Caco-2 (cell line): ENCODE measurements at regions not wholly inside any gene's neighbourhood (a gene's known extent, or its start where the extent isn't known, plus 50 kb on each side); places are given as distances from the start of the nearest gene placed in this dataset.
"Not testable (repeated sequence)": the region's sequence is repeated elsewhere in the genome, so short reads cannot be mapped to it uniquely, and the experiment has no call there.

ENCODE experiments used
- BruUV-seq: library from RNA; stranded (reverse); fragments of 400-500 nt; replicated peaks from 2 replicates; lab custom pipeline; 2021; lab: Mats Ljungman, UMichigan
- CTCF ChIA-PET: fragments of 300-600 bp; sonication (Branson Sonifier 250); formaldehyde crosslinking; loops from one replicate; lab custom pipeline; 2022; ENCODE audit warnings: antibody characterized with exemption; lab: Charles Lee
- POLR2A ChIA-PET: fragments of 300-600 bp; sonication (Branson Sonifier 250); formaldehyde crosslinking; loops from one replicate; lab custom pipeline; 2022; ENCODE audit warnings: antibody characterized with exemption; lab: Charles Lee
- DNase-seq, 2 experiments: peaks; one replicate each; pipeline versions ENCODE4 v3.0.0 to v3.0.0-alpha.2; 2020 to 2022
- H3K27me3 ChIP-seq: replicated peaks from 2 replicates; pipeline ENCODE4 v1.6.0; 2011; ENCODE audit warnings: low read length; ENCODE audit not compliant: control insufficient read depth, insufficient read depth
- H3K36me3 ChIP-seq: 2 replicates; pipeline ENCODE4 v1.5.1; 2011; ENCODE audit warnings: low read length; ENCODE audit not compliant: control insufficient read depth, insufficient read depth
- H3K4me1 ChIP-seq: fragments of 250-450 bp; sonication (Bioruptor Pico); 2 replicates; pipeline ENCODE4 v1.5.1; 2020; ENCODE audit warnings: mild to moderate bottlenecking
- H3K4me3 ChIP-seq: 2 replicates; pipeline ENCODE4 v1.5.1; 2011; ENCODE audit warnings: low read depth, mild to moderate bottlenecking, control low read depth, low read length
- H3K9me3 ChIP-seq: fragments of 250-450 bp; sonication (Bioruptor Pico); 2 replicates; pipeline ENCODE4 v1.5.1; 2020; ENCODE audit warnings: mild to moderate bottlenecking, moderate library complexity
- H3K27ac Mint-ChIP-seq: one replicate; pipeline ENCODE4 v1.8.0; 2022; ENCODE audit warnings: mixed read lengths; ENCODE audit not compliant: unreplicated experiment
- H3K27me3 Mint-ChIP-seq: one replicate; pipeline ENCODE4 v1.8.0; 2022; ENCODE audit warnings: mixed read lengths; ENCODE audit not compliant: insufficient read depth, unreplicated experiment
- H3K36me3 Mint-ChIP-seq: one replicate; pipeline ENCODE4 v1.8.0; 2022; ENCODE audit warnings: mild to moderate bottlenecking, mixed read lengths; ENCODE audit not compliant: insufficient read depth, unreplicated experiment
- H3K4me1 Mint-ChIP-seq: one replicate; pipeline ENCODE4 v1.8.0; 2022; ENCODE audit warnings: low read depth, mixed read lengths; ENCODE audit not compliant: unreplicated experiment
- H3K4me3 Mint-ChIP-seq: one replicate; pipeline ENCODE4 v1.8.0; 2022; ENCODE audit warnings: mild to moderate bottlenecking, moderate library complexity, mixed read lengths; ENCODE audit not compliant: unreplicated experiment
- H3K9me3 Mint-ChIP-seq: one replicate; pipeline ENCODE4 v1.8.0; 2022; ENCODE audit warnings: mixed read lengths; ENCODE audit not compliant: unreplicated experiment
- intact Hi-C: fragments of 100-400 bp; cut with micrococcal nuclease; formaldehyde crosslinking; loops from one replicate; pipeline ENCODE4 v1.10.0; 2022; ENCODE audit not compliant: unreplicated experiment
- TF ChIP-seq, protein P1 (sequence below), 2 experiments: fragments of 200-600 bp in 1 of 2; IDR thresholded peaks; 1 replicate in 1 of 2; 2 replicates in 1 of 2; pipeline versions ENCODE4 v1.5.1 to v1.8.0; 2011 to 2022; ENCODE audit warnings: antibody characterized with exemption in 1 of 2, control low read depth in 1 of 2, inconsistent platforms in 1 of 2, low read depth in 1 of 2, low read length in 1 of 2, mild to moderate bottlenecking in 1 of 2, moderate library complexity in 1 of 2; ENCODE audit not compliant: insufficient read depth in 1 of 2, severe bottlenecking in 1 of 2, unreplicated experiment in 1 of 2

DNA sequence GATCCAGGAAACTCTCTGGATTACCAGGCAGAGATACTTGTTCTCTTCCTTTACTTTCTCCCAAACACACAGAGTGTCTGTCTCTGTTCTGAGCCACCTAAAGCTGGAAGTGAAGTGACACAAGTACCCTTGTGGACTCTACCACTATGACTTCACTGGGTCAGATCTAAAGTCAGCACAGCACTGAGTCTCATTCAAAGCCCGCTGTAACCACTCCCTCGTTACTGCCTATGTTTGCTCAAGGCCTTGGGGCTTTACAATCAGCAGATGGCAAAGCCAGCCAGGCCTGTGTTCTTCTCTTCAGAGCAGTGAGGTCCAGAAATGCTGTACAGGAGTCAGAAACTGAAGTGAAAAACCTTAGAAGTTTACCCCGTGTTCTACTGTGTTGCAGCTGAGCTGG is 588.3 kb upstream of the SEMA6D start:
- Mint-ChIP-seq H3K27me3 (no peaks in the 10 kb centered on the region), H3K27ac (no peak overlapping the region), H3K9me3 (peaks cover 11% of the 10 kb centered on the region), H3K36me3 (no peaks in the 10 kb centered on the region), H3K4me1 (peaks cover 7% of the 10 kb centered on the region), H3K4me3 (no peak overlapping the region)
- H3K9me3 ChIP-seq, result peaks cover 6% of the 10 kb centered on the region; the same call in 1 of the 2 replicates
- DNase-seq, result no peak
- H3K36me3 ChIP-seq, result no peaks in the 10 kb centered on the region
- no peak overlapping the region for H3K4me3 ChIP-seq
- H3K4me1 ChIP-seq, result peaks cover 4% of the 10 kb centered on the region; the same call in 1 of the 2 replicates
- TF ChIP-seq, protein P1, sequence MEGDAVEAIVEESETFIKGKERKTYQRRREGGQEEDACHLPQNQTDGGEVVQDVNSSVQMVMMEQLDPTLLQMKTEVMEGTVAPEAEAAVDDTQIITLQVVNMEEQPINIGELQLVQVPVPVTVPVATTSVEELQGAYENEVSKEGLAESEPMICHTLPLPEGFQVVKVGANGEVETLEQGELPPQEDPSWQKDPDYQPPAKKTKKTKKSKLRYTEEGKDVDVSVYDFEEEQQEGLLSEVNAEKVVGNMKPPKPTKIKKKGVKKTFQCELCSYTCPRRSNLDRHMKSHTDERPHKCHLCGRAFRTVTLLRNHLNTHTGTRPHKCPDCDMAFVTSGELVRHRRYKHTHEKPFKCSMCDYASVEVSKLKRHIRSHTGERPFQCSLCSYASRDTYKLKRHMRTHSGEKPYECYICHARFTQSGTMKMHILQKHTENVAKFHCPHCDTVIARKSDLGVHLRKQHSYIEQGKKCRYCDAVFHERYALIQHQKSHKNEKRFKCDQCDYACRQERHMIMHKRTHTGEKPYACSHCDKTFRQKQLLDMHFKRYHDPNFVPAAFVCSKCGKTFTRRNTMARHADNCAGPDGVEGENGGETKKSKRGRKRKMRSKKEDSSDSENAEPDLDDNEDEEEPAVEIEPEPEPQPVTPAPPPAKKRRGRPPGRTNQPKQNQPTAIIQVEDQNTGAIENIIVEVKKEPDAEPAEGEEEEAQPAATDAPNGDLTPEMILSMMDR (IDR thresholded peaks at IDR 0.05; ENCODE audit: insufficient read depth in 1 of 2, low read depth in 1 of 2, low read length in 1 of 2, severe bottlenecking in 1 of 2, unreplicated experiment in 1 of 2), result no peak
- intact Hi-C loops, result no loop called here
- POLR2A ChIA-PET, result no interaction called here
- H3K27me3 ChIP-seq, result no peaks in the 10 kb centered on the region
- CTCF ChIA-PET, result no interaction called here
- no TSS peak for BruUV-seq

DNA sequence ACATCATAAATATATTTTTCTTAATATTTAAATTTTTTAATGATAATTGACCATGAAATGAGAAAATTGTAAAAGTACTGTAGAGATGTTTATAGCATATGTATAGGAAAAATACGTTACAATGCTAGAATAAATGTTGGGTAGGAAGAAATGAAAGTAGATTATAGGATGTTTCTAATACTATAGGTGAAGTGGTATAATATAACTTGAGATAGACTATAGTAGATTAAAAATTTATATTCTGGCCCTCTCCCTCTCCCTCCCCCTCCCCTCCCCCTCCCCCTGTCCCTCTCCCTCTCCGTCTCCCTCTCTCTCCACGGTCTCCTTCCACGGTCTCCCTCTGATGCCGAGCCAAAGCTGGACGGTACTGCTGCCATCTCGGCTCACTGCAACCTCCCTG is 585.9 kb upstream of the SEMA6D start:
- H3K4me3 ChIP-seq, H3K27ac Mint-ChIP-seq: not testable (repeated sequence)

DNA sequence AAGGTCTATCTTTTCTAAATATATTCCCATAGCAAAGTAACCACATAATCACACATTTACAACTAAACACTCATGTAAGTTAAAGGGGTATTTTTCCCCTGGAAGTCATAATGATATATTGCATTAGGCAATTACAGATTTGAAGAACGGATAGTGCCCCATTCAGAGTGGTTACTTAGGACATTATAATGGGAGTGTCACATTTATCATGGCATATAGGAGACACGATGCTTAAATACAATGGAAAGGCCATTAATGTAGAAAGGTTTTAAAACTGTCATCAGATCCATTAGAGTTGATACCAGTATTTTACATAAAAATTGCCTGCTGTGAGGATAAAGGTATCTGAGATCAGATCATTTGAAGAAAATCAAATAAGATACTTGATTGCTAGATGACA is 582.0 kb upstream of the SEMA6D start:
- POLR2A ChIA-PET, result no interaction called here
- TF ChIP-seq, protein P1 (IDR thresholded peaks at IDR 0.05; ENCODE audit: insufficient read depth in 1 of 2, low read depth in 1 of 2, low read length in 1 of 2, severe bottlenecking in 1 of 2, unreplicated experiment in 1 of 2), result no peak
- Mint-ChIP-seq H3K9me3 (peaks cover 11% of the 10 kb centered on the region), H3K27ac (no peak overlapping the region), H3K4me3 (no peak overlapping the region), H3K27me3 (no peaks in the 10 kb centered on the region), H3K4me1 (no peaks in the 10 kb centered on the region), H3K36me3 (no peaks in the 10 kb centered on the region)
- Histone ChIP-seq H3K4me1 (no peaks in the 10 kb centered on the region), H3K4me3 (no peak overlapping the region), H3K27me3 (no peaks in the 10 kb centered on the region), H3K36me3 (no peaks in the 10 kb centered on the region), H3K9me3 (peaks cover 6% of the 10 kb centered on the region; the same call in 1 of the 2 replicates)
- no peak for DNase-seq
- intact Hi-C loops, result no loop called here
- BruUV-seq, result no TSS peak
- CTCF ChIA-PET, result no interaction called here

More for the DNA sequence above, 585.9 kb upstream of the SEMA6D start:
- CTCF ChIA-PET, H3K4me1 Mint-ChIP-seq, POLR2A ChIA-PET, DNase-seq, H3K36me3 Mint-ChIP-seq, BruUV-seq, H3K27me3 Mint-ChIP-seq, H3K27me3 ChIP-seq, intact Hi-C loops, H3K9me3 ChIP-seq, H3K4me3 Mint-ChIP-seq, H3K36me3 ChIP-seq, H3K4me1 ChIP-seq: not testable (repeated sequence)
- H3K9me3 Mint-ChIP-seq, result peaks cover 11% of the 10 kb centered on the region

DNA sequence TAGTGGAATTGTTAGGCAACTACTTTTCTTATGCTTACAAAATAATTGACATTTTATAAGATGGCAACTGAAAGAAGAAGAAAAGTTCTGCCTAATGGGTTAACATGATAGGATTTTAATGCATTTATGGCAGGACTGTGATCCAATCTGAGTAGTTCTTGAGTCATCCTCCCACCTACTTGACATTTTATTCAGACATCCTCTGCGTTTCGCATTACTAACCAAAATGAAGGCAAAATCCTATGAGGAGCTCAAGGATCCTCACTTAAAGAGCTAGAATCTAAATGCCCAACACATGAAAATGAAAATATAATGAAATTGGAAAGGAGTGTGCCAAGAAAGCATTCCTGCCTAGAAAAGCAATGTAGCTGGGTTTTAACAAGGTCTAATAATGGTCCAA is 581.1 kb upstream of the SEMA6D start:
- Mint-ChIP-seq H3K27ac (no peak overlapping the region), H3K9me3 (peaks cover 2% of the 10 kb centered on the region), H3K4me1 (no peaks in the 10 kb centered on the region), H3K4me3 (no peak overlapping the region), H3K27me3 (no peaks in the 10 kb centered on the region), H3K36me3 (no peaks in the 10 kb centered on the region)
- no TSS peak for BruUV-seq
- CTCF ChIA-PET, result no interaction called here
- TF ChIP-seq, protein P1 (IDR thresholded peaks at IDR 0.05; ENCODE audit: insufficient read depth in 1 of 2, low read depth in 1 of 2, low read length in 1 of 2, severe bottlenecking in 1 of 2, unreplicated experiment in 1 of 2), result no peak
- H3K4me1 ChIP-seq, result no peaks in the 10 kb centered on the region
- H3K27me3 ChIP-seq, result no peaks in the 10 kb centered on the region
- H3K4me3 ChIP-seq, result no peak overlapping the region
- no peaks in the 10 kb centered on the region for H3K36me3 ChIP-seq
- peaks cover under 1% of the 10 kb centered on the region; the same call in 1 of the 2 replicates for H3K9me3 ChIP-seq
- no peak for DNase-seq
- POLR2A ChIA-PET, result no interaction called here
- intact Hi-C loops, result no loop called here
